Stomach (tissue), 8 donors: ENCODE measurements at regions not wholly inside any gene's neighbourhood (a gene's known extent, or its start where the extent isn't known, plus 50 kb on each side); places are given as distances from the start of the nearest gene placed in this dataset.
A peak's percentile ranks its signal among the peaks of the same experiment; 100 is the strongest.

Source experiments
- DNase-seq, 2 donors: peaks; one replicate each; pipeline versions ENCODE4 v3.0.0 to v3.0.0-alpha.2; 2013 to 2019
- H3K27ac ChIP-seq, 5 donors: fragments of 200-600 bp in 4 of 5; sonication (generic) in 4 of 5; one replicate each; pipeline ENCODE4 v1.5.1; 2013 to 2019; ENCODE audit warnings: mild to moderate bottlenecking in 1 of 5, moderate library complexity in 1 of 5
- H3K27me3 ChIP-seq, 3 donors: fragments of 200-600 bp; sonication (generic); one replicate each; pipeline ENCODE4 v1.5.1; 2017 to 2019; ENCODE audit warnings: mixed run types in 1 of 3
- H3K36me3 ChIP-seq, 4 donors: fragments of 200-600 bp; sonication (generic); 1 replicate in 3 of 4; 2 replicates in 1 of 4; pipeline ENCODE4 v1.5.1; 2016 to 2019
- H3K4me1 ChIP-seq, 4 donors: fragments of 200-600 bp; sonication (generic); one replicate each; pipeline ENCODE4 v1.5.1; 2016 to 2019
- H3K4me3 ChIP-seq, 4 donors: fragments of 200-600 bp; sonication (generic) in 3 of 4; one replicate each; pipeline ENCODE4 v1.5.1; 2016 to 2019; ENCODE audit warnings: mild to moderate bottlenecking in 1 of 4
- H3K9me3 ChIP-seq, 4 donors: fragments of 200-600 bp; sonication (generic); one replicate each; pipeline ENCODE4 v1.5.1; 2016 to 2019
- CTCF ChIP-seq, 7 experiments: fragments of 450-650 bp in 4 of 7; fragments of 200-600 bp in 3 of 7; sonication (generic) in 3 of 7; IDR thresholded peaks; one replicate each; pipeline ENCODE4 v1.5.1; 2016 to 2019; ENCODE audit warnings: antibody characterized with exemption in 7 of 7, control low read depth in 2 of 7, mild to moderate bottlenecking in 1 of 7
- EP300 ChIP-seq: sonication (generic); formaldehyde crosslinking; IDR thresholded peaks from one replicate; pipeline ENCODE4 v1.6.1; 2017; ENCODE audit warnings: antibody characterized with exemption
- POLR2A ChIP-seq, 4 donors: fragments of 450-650 bp; IDR thresholded peaks; one replicate each; pipeline ENCODE4 v1.6.1; 2016; ENCODE audit warnings: antibody characterized with exemption in 4 of 4, control low read depth in 2 of 4, mild to moderate bottlenecking in 1 of 4, moderate library complexity in 1 of 4
- POLR2AphosphoS5 ChIP-seq, 3 donors: sonication (generic); formaldehyde crosslinking; IDR thresholded peaks; one replicate each; pipeline ENCODE4 v1.6.1; 2016; ENCODE audit warnings: antibody characterized with exemption in 3 of 3
- WGBS, 5 donors: extraction: QIAGEN DNeasy Blood & Tissue Kit in 3 of 5; methylation state at CpG; one replicate each; pipeline versions ENCODE4 v1.1.5 to v1.1.7; 2013 to 2018; 5-methylcytosine and 5-hydroxymethylcytosine counted together
- intact Hi-C: fragments of 100-400 bp; cut with DNase I; formaldehyde crosslinking; loops from one replicate; pipeline ENCODE4 v1.15.1; 2023; ENCODE audit warnings: low total_unique reads
- donor health status: healthy with polysubstance abuse.
- donor health status: Bipolar disorder and iron deficiency.
- donor health status: healthy.

- peak overlapping the region in 1 of 4 donors; percentile 48 for H3K4me3 ChIP-seq
- H3K4me1 ChIP-seq: peaks cover 19 to 51% (median 28%) of the 10 kb centered on the region in 4 donors
- H3K36me3 ChIP-seq: no peaks in the 10 kb centered on the region
- 77 to 92% (median 90%) methylated on average over 7 of the region's 7 CpGs for WGBS, 5 donors
- TF ChIP-seq POLR2A (IDR thresholded peaks at IDR 0.05) (no peak), CTCF (IDR thresholded peaks at IDR 0.05) (no peak), EP300 (no peak), POLR2AphosphoS5 (IDR thresholded peaks at IDR 0.05) (no peak)
- peak overlapping the region in 4 of 5 donors; percentile 78 to 87 (median 82) for H3K27ac ChIP-seq
- no peak for DNase-seq
- no peaks in the 10 kb centered on the region for H3K27me3 ChIP-seq
- H3K9me3 ChIP-seq: no peaks in the 10 kb centered on the region
- intact Hi-C loops: no loop called here
These were observed 124.7 kb downstream of the ZFP36L2 start for GRCh38 chr2:43101751-43102150.

GRCh38 chr2:43100883-43101662 lies 125.3 kb downstream of the ZFP36L2 start:
- peaks cover 14 to 44% (median 25%) of the 10 kb centered on the region in 4 donors for H3K4me1 ChIP-seq
- no peaks in the 10 kb centered on the region for H3K36me3 ChIP-seq
- DNase-seq: peak; percentile 45 to 86
- WGBS, 5 donors: 14 to 38% (median 25%) methylated on average over 33 to 56 of the region's 56 CpGs
- H3K27ac ChIP-seq: peak overlapping the region; percentile 46 to 87 (median 80)
- intact Hi-C loops: no loop called here
- H3K4me3 ChIP-seq: peak overlapping the region; percentile 40 to 51 (median 44)
- no peaks in the 10 kb centered on the region for H3K9me3 ChIP-seq
- H3K27me3 ChIP-seq: no peaks in the 10 kb centered on the region
- TF ChIP-seq POLR2A (IDR thresholded peaks at IDR 0.05) (no peak), POLR2AphosphoS5 (IDR thresholded peaks at IDR 0.05) (peak in 1 of 3 donors; percentile 44), EP300 (no peak), CTCF (IDR thresholded peaks at IDR 0.05) (no peak)

- Histone ChIP-seq H3K4me3 (peak overlapping the region; percentile 40 to 51 (median 44)), H3K4me1 (peaks cover 7 to 38% (median 19%) of the 10 kb centered on the region in 4 donors), H3K9me3 (no peaks in the 10 kb centered on the region), H3K27ac (peak overlapping the region; percentile 46 to 87 (median 80)), H3K36me3 (no peaks in the 10 kb centered on the region), H3K27me3 (no peaks in the 10 kb centered on the region)
- TF ChIP-seq CTCF (IDR thresholded peaks at IDR 0.05) (no peak), POLR2AphosphoS5 (IDR thresholded peaks at IDR 0.05) (no peak), POLR2A (IDR thresholded peaks at IDR 0.05) (no peak), EP300 (no peak)
- 38 to 53% (median 50%) methylated on average over 17 to 21 of the region's 21 CpGs for WGBS, 5 donors
- DNase-seq: no peak
- intact Hi-C loops: no loop called here
These were observed 126.0 kb downstream of the ZFP36L2 start for GRCh38 chr2:43100362-43100882.

GRCh38 chr2:43099797-43100196 lies 126.6 kb downstream of the ZFP36L2 start:
- no peaks in the 10 kb centered on the region for H3K9me3 ChIP-seq
- H3K4me1 ChIP-seq: peaks cover 7 to 31% (median 12%) of the 10 kb centered on the region in 4 donors
- no peak for DNase-seq
- H3K27ac ChIP-seq: no peak overlapping the region
- TF ChIP-seq POLR2AphosphoS5 (IDR thresholded peaks at IDR 0.05): no peak
- TF ChIP-seq CTCF (IDR thresholded peaks at IDR 0.05): no peak
- no peak for TF ChIP-seq POLR2A (IDR thresholded peaks at IDR 0.05)
- TF ChIP-seq EP300: no peak
- H3K4me3 ChIP-seq: no peak overlapping the region
- H3K36me3 ChIP-seq: no peaks in the 10 kb centered on the region
- 96 to 98% (median 96%) methylated on average over 4 of the region's 4 CpGs for WGBS, 5 donors
- no peaks in the 10 kb centered on the region for H3K27me3 ChIP-seq
- intact Hi-C loops: no loop called here
